ENCODE measurements at regions not wholly inside any gene's neighbourhood (a gene's known extent, or its start where the extent isn't known, plus 50 kb on each side); places are given as distances from the start of the nearest gene placed in this dataset.

- no peak overlapping the region for H2AFZ ChIP-seq (ENCODE audit: low read depth, low read length)
- CTCF ChIA-PET (ENCODE audit: low intra/inter-chr PET ratio), result no interaction called here
- H4K20me1 ChIP-seq (replicated peaks; ENCODE audit: control insufficient read depth, insufficient read depth, low read length), result no peaks in the 10 kb centered on the region
- intact Hi-C loops (cut with micrococcal nuclease), result no loop called here
- H3K79me2 ChIP-seq (ENCODE audit: control insufficient read depth, insufficient read depth, low read length), result no peaks in the 10 kb centered on the region
- ATAC-seq, result no peak
- no peak for DNase-seq (ENCODE audit: extremely low read depth in 1 of 4, low spot score in 3 of 4)
- H3K27ac ChIP-seq (ENCODE audit: extremely low read depth, low read depth, low read length), result no peak overlapping the region
- H3K4me2 ChIP-seq (ENCODE audit: insufficient read depth, low read length), result no peak overlapping the region
- H3K9me3 ChIP-seq (replicated peaks; ENCODE audit: control insufficient read depth, insufficient read depth, low read depth, low read length), result no peaks in the 10 kb centered on the region
- no peaks in the 10 kb centered on the region for H3K36me3 ChIP-seq (ENCODE audit: control insufficient read depth, insufficient read depth, low read length)
- no peaks in the 10 kb centered on the region for H3K27me3 ChIP-seq (ENCODE audit: control insufficient read depth in 2 of 2, insufficient read depth in 2 of 2, low read length in 2 of 2)
- WGBS (ENCODE audit: insufficient coverage, low coverage, missing lambda C conversion rate), result 11% methylated on average over 1 of the region's 1 CpG
- no peak for FAIRE-seq
- H3K9me1 ChIP-seq (ENCODE audit: control insufficient read depth, insufficient read depth, low read length), result no peaks in the 10 kb centered on the region
- no peak overlapping the region for H3K4me3 ChIP-seq
- no peaks in the 10 kb centered on the region; a peak in 2 of 5 replicates for H3K4me1 ChIP-seq (replicated peaks in 1 of 2; ENCODE audit: control insufficient read depth in 2 of 2, insufficient read depth in 2 of 2, low read length in 2 of 2)
- TF ChIP-seq NR4A1 (CRISPR knock-in tag; IDR thresholded peaks at IDR 0.05), result no peak
- TF ChIP-seq NR4A1 (tag; IDR thresholded peaks at IDR 0.05), result no peak
- TF ChIP-seq ZNF512 (tag; IDR thresholded peaks at IDR 0.05), result no peak
- no peak for TF ChIP-seq HNRNPK (IDR thresholded peaks at IDR 0.05; ENCODE audit: low read depth, low read length, poor library complexity, severe bottlenecking)
- TF ChIP-seq CHD2 (IDR thresholded peaks at IDR 0.05; ENCODE audit: low read depth, low read length), result no peak
- TF ChIP-seq TRIM28 (IDR thresholded peaks at IDR 0.05), result no peak
- no peak for TF ChIP-seq HEY1 (CRISPR knock-in tag; IDR thresholded peaks at IDR 0.05; ENCODE audit: borderline replicate concordance)
- no peak for TF ChIP-seq L3MBTL2 (IDR thresholded peaks at IDR 0.05)
- no peak for TF ChIP-seq ETV1 (tag; conservative IDR thresholded peaks at IDR 0.05; ENCODE audit: low read depth)
- no peak for TF ChIP-seq SIN3B (IDR thresholded peaks at IDR 0.05; ENCODE audit: low read depth)
- TF ChIP-seq, protein P1, sequence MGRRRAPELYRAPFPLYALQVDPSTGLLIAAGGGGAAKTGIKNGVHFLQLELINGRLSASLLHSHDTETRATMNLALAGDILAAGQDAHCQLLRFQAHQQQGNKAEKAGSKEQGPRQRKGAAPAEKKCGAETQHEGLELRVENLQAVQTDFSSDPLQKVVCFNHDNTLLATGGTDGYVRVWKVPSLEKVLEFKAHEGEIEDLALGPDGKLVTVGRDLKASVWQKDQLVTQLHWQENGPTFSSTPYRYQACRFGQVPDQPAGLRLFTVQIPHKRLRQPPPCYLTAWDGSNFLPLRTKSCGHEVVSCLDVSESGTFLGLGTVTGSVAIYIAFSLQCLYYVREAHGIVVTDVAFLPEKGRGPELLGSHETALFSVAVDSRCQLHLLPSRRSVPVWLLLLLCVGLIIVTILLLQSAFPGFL (CRISPR knock-in tag; IDR thresholded peaks at IDR 0.05), result no peak
- no peak for TF ChIP-seq GABPB1 (CRISPR knock-in tag; IDR thresholded peaks at IDR 0.05)
- TF ChIP-seq SAFB2 (IDR thresholded peaks at IDR 0.05; ENCODE audit: borderline replicate concordance, low read depth, low read length, severe bottlenecking), result no peak
- no peak for TF ChIP-seq ZBTB9 (CRISPR knock-in tag; IDR thresholded peaks at IDR 0.05)
- TF ChIP-seq NFIX (CRISPR knock-in tag; IDR thresholded peaks at IDR 0.05; ENCODE audit: low read depth), result no peak
- TF ChIP-seq NUFIP1 (IDR thresholded peaks at IDR 0.05; ENCODE audit: partially characterized antibody), result no peak
- H3K9ac ChIP-seq (ENCODE audit: insufficient read depth in 1 of 2, low read depth in 2 of 2, low read length in 2 of 2), result no peak overlapping the region
- in situ Hi-C loops (cut with MboI), result no loop called here
- BruUV-seq (replicated peaks), result no TSS peak
- POLR2A ChIA-PET, result no interaction called here
Observed at GRCh38 chr17:21535686-21536375, 156.5 kb upstream of the KCNJ18 start.
